SK-N-MC (cell line): ENCODE measurements at regions not wholly inside any gene's neighbourhood (a gene's known extent, or its start where the extent isn't known, plus 50 kb on each side); places are given as distances from the start of the nearest gene placed in this dataset.

Experiments used
- EZH2 ChIP-seq: fragments of 200-600 bp; sonication (generic); IDR thresholded peaks from one replicate; pipeline ENCODE4 v1.6.1; 2017; ENCODE audit warnings: antibody characterized with exemption
- FOXP2 ChIP-seq: optimal IDR thresholded peaks from 2 replicates; pipeline ENCODE3; 2011; ENCODE audit warnings: mild to moderate bottlenecking, moderate library complexity; ENCODE audit not compliant: insufficient read depth; ENCODE audit errors: extremely low read length, control extremely low read depth
- POLR2AphosphoS5 ChIP-seq: IDR thresholded peaks from 2 replicates; pipeline ENCODE4 v1.6.1; 2012; ENCODE audit warnings: mild to moderate bottlenecking, low read depth, low read length, borderline replicate concordance

DNA sequence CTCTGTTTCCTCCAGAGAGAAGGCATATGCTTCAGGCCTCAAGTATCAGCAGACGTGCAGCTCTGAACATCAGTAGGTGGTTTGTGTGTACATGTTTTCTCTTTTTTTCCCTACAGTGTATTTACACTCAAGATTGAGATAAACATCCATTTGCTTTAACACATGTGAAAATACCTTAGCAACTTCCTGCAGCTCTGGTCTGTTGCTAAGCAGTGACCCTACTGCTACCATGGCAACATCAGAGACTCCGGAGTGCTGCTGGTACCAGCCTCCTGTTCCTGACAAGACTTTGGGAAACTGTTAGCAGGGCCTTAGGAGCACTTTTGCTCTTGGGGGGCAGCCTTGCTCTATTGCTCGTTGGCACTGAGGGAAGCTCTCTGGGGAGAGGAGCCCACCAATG lies 221.2 kb upstream of the PLET1 start:
- TF ChIP-seq EZH2, result no peak
- no peak for TF ChIP-seq POLR2AphosphoS5
- no peak for TF ChIP-seq FOXP2
